K562 (cell line): ENCODE measurements at regions not wholly inside any gene's neighbourhood (a gene's known extent, or its start where the extent isn't known, plus 50 kb on each side); places are given as distances from the start of the nearest gene placed in this dataset.

Source experiments
- ATAC-seq: fragments of 200-7000 bp; cut with Tn5 transposase; 3 replicates; pipeline ENCODE4 v1.9.1; 2020; ENCODE audit warnings: moderate library complexity
- BruUV-seq: library from RNA; stranded (reverse); fragments of 400-500 nt; replicated peaks from 2 replicates; lab custom pipeline; 2021; lab: Mats Ljungman, UMichigan
- CTCF ChIA-PET: fragments of 300-600 bp; formaldehyde crosslinking; extraction: SDS; loops from one replicate; lab custom pipeline; 2021; ENCODE audit warnings: low intra/inter-chr PET ratio; lab: Yijun Ruan, JAX
- POLR2A ChIA-PET: fragments of 300-600, 350-650 bp; sonication (Branson Sonifier 250); formaldehyde crosslinking; extraction: SDS; loops from one replicate; lab custom pipeline; 2021; ENCODE audit warnings: antibody characterized with exemption, inconsistent platforms; lab: Yijun Ruan, JAX
- DNase-seq, 4 experiments: peaks; one replicate each; pipeline versions ENCODE4 v3.0.0 to v3.0.0-alpha.2; 2011 to 2018; ENCODE audit warnings: low spot score in 3 of 4, mixed read lengths in 3 of 4; ENCODE audit errors: extremely low read depth in 1 of 4
- FAIRE-seq: peaks from 2 replicates; lab custom pipeline; 2011; peaks lifted over from hg19 to GRCh38; lab: Jason Lieb, UNC
- H2AFZ ChIP-seq: 2 replicates; pipeline ENCODE4 v1.6.0; 2011; ENCODE audit warnings: low read depth, low read length, control low read depth, inconsistent platforms
- H3K27ac ChIP-seq: fragments of 200-600 bp; 3 replicates; pipeline ENCODE4 v1.8.0; 2011; ENCODE audit warnings: low read depth, mild to moderate bottlenecking, control low read depth, inconsistent platforms, low read length, moderate library complexity, mixed read lengths; ENCODE audit errors: extremely low read depth
- H3K27me3 ChIP-seq, 2 experiments: fragments of 300-600 bp in 1 of 2; 2 replicates in 1 of 2; 3 replicates in 1 of 2; pipeline versions ENCODE4 v1.6.0 to v1.8.0; 2011; ENCODE audit warnings: inconsistent platforms in 2 of 2, low read length in 2 of 2, mild to moderate bottlenecking in 1 of 2, mixed read lengths in 1 of 2, moderate library complexity in 1 of 2; ENCODE audit not compliant: control insufficient read depth in 2 of 2, insufficient read depth in 2 of 2
- H3K36me3 ChIP-seq: fragments of 300-600 bp; 3 replicates; pipeline ENCODE4 v1.8.0; 2011; ENCODE audit warnings: mild to moderate bottlenecking, low read length, inconsistent platforms; ENCODE audit not compliant: control insufficient read depth, insufficient read depth
- H3K4me1 ChIP-seq, 2 experiments: fragments of 200-600 bp in 1 of 2; replicated peaks in 1 of 2; 2 replicates in 1 of 2; 3 replicates in 1 of 2; pipeline versions ENCODE4 v1.5.1 to v1.8.0; 2011; ENCODE audit warnings: inconsistent platforms in 2 of 2, low read length in 2 of 2, mild to moderate bottlenecking in 1 of 2, mixed read lengths in 1 of 2, moderate library complexity in 1 of 2; ENCODE audit not compliant: control insufficient read depth in 2 of 2, insufficient read depth in 2 of 2
- H3K4me2 ChIP-seq: 2 replicates; pipeline ENCODE4 v1.6.1; 2011; ENCODE audit warnings: low read length, control low read depth, inconsistent platforms, mixed read lengths; ENCODE audit not compliant: insufficient read depth
- H3K4me3 ChIP-seq: fragments of 200-600 bp; sonication (generic), shearing (Covaris generic); 2 replicates; pipeline ENCODE4 v1.5.1; 2016; ENCODE audit warnings: control low read depth, inconsistent platforms
- H3K79me2 ChIP-seq: fragments of 200-600 bp; 3 replicates; pipeline ENCODE4 v1.8.0; 2011; ENCODE audit warnings: low read length, inconsistent platforms; ENCODE audit not compliant: control insufficient read depth, insufficient read depth
- H3K9ac ChIP-seq, 2 experiments: 2 replicates each; pipeline versions ENCODE4 v1.6.0 to v1.6.1; 2011; ENCODE audit warnings: low read depth in 2 of 2, low read length in 2 of 2, control low read depth in 1 of 2, inconsistent platforms in 1 of 2, mild to moderate bottlenecking in 1 of 2, mixed read lengths in 1 of 2; ENCODE audit not compliant: insufficient read depth in 1 of 2
- H3K9me1 ChIP-seq: one replicate; pipeline ENCODE4 v1.6.0; 2011; ENCODE audit warnings: inconsistent platforms, mild to moderate bottlenecking, low read length, moderate library complexity; ENCODE audit not compliant: control insufficient read depth, insufficient read depth
- H3K9me3 ChIP-seq: replicated peaks from 2 replicates; pipeline ENCODE4 v1.5.1; 2011; ENCODE audit warnings: low read depth, low read length, inconsistent platforms; ENCODE audit not compliant: control insufficient read depth, insufficient read depth
- H4K20me1 ChIP-seq: replicated peaks from 2 replicates; pipeline ENCODE4 v1.6.1; 2011; ENCODE audit warnings: low read length, inconsistent platforms, mixed read lengths; ENCODE audit not compliant: control insufficient read depth, insufficient read depth
- ARID2 ChIP-seq: fragments of 450-650 bp; IDR thresholded peaks from 2 replicates; pipeline ENCODE4 v1.6.1; 2017; ENCODE audit warnings: antibody characterized with exemption, mild to moderate bottlenecking
- BCOR ChIP-seq: fragments of 450-650 bp; IDR thresholded peaks from 2 replicates; pipeline ENCODE4 v1.6.1; 2016
- CEBPG ChIP-seq, 3 experiments: fragments of 200-800 bp in 1 of 3; sonication (Bioruptor generic) in 1 of 3; sonication (generic) in 1 of 3; formaldehyde crosslinking in 1 of 3; IDR thresholded peaks in 2 of 3; conservative IDR thresholded peaks in 1 of 3; 2 replicates each; pipeline versions ENCODE4 v1.6.1 to v1.8.0; 2016 to 2022; ENCODE audit warnings: missing compliant biosample characterization in 2 of 3, missing genetic modification characterization in 2 of 3, mild to moderate bottlenecking in 1 of 3, missing genetic modification reagents in 1 of 3
- CHCHD3 ChIP-seq: fragments of 250-450 bp; sonication (Bioruptor Pico); IDR thresholded peaks from 2 replicates; pipeline ENCODE4 v2.1.2; 2022; ENCODE audit warnings: mild to moderate bottlenecking
- ELF2 ChIP-seq: fragments of 250-450 bp; sonication (Bioruptor Pico); IDR thresholded peaks from 2 replicates; pipeline ENCODE4 v1.5.0; 2021; ENCODE audit warnings: mild to moderate bottlenecking
- EP300 ChIP-seq: IDR thresholded peaks from 2 replicates; pipeline ENCODE4 v1.6.1; 2012; ENCODE audit warnings: low read length, improper control_type of control experiment
- GABPA ChIP-seq: fragments of 200-800 bp; sonication (Bioruptor generic); conservative IDR thresholded peaks from 2 replicates; pipeline ENCODE4 v1.6.1; 2016; ENCODE audit warnings: low read depth, missing genetic modification characterization, missing compliant biosample characterization
- SIN3A ChIP-seq, 2 experiments: fragments of 150-350 bp in 1 of 2; IDR thresholded peaks; 2 replicates each; pipeline ENCODE4 v1.6.1; 2011 to 2016; ENCODE audit warnings: borderline replicate concordance in 2 of 2, low read depth in 2 of 2, low read length in 2 of 2, mild to moderate bottlenecking in 2 of 2, moderate library complexity in 2 of 2; ENCODE audit not compliant: control insufficient read depth in 1 of 2
- SREBF2 ChIP-seq: sonication (generic); formaldehyde crosslinking; IDR thresholded peaks from 2 replicates; pipeline ENCODE4 v1.4.0; 2020; ENCODE audit warnings: mild to moderate bottlenecking, missing genetic modification reagents
- TBP ChIP-seq: optimal IDR thresholded peaks from 2 replicates; pipeline ENCODE3; 2011; ENCODE audit warnings: low read depth, low read length, improper control_type of control experiment
- TEAD2 ChIP-seq: fragments of 450-650 bp; IDR thresholded peaks from 2 replicates; pipeline ENCODE4 v1.6.1; 2016; ENCODE audit warnings: missing genetic modification characterization, control low read depth, missing compliant biosample characterization
- ZBTB8A ChIP-seq: fragments of 450-650 bp; IDR thresholded peaks from 2 replicates; pipeline ENCODE4 v1.6.1; 2018; ENCODE audit warnings: mild to moderate bottlenecking, moderate library complexity; ENCODE audit not compliant: partially characterized antibody
- ZNF436 ChIP-seq: fragments of 250-450, 450-650 bp; sonication (Bioruptor Pico); formaldehyde crosslinking; IDR thresholded peaks from 2 replicates; pipeline ENCODE4 v1.7.0; 2020; ENCODE audit warnings: mild to moderate bottlenecking
- ZNF77 ChIP-seq: fragments of 250-450 bp; sonication (Bioruptor Pico); IDR thresholded peaks from 2 replicates; pipeline ENCODE4 v1.5.0; 2020
- ZNF79 ChIP-seq: fragments of 250-450 bp; sonication (Bioruptor Pico); IDR thresholded peaks from 2 replicates; pipeline ENCODE4 v1.4.0; 2020; ENCODE audit warnings: low read depth, mild to moderate bottlenecking, moderate library complexity
- ZSCAN32 ChIP-seq: fragments of 450-650 bp; formaldehyde crosslinking; IDR thresholded peaks from 2 replicates; pipeline ENCODE4 v1.4.0; 2020; ENCODE audit warnings: mild to moderate bottlenecking, moderate library complexity
- WGBS: fragments of 100-300 bp; shearing (Covaris generic); methylation state at CpG from one replicate; pipeline ENCODE4 v1.1.6; 2016; ENCODE audit warnings: low coverage, mixed read lengths; ENCODE audit not compliant: insufficient coverage; ENCODE audit errors: missing lambda C conversion rate; 5-methylcytosine and 5-hydroxymethylcytosine counted together
- in situ Hi-C: fragments of 300-500 bp; cut with MboI; formaldehyde crosslinking; loops from 4 replicates; pipeline ENCODE4 v1.15.0; 2018; ENCODE audit warnings: inconsistent platforms, mixed read lengths
- intact Hi-C: fragments of 100-400 bp; cut with micrococcal nuclease; formaldehyde crosslinking; loops from 2 replicates; pipeline ENCODE4 v1.14.2; 2022

- no TSS peak for BruUV-seq
- POLR2A ChIA-PET, result interaction anchor here (0.9 kb wide), 1 partner anchor 23 kb away, joined by 3 read pairs; no protein-coding TSS in a partner anchor
- FAIRE-seq, result no peak
Measured at GRCh38 chr17:37802712-37803416, 58.0 kb upstream of the HNF1B start.

GRCh38 chr17:37802061-37802595 is 57.3 kb upstream of the HNF1B start:
- CTCF ChIA-PET, result no interaction called here
- no peak for FAIRE-seq
- in situ Hi-C loops, result no loop called here

More at GRCh38 chr17:37802712-37803416, 58.0 kb upstream of the HNF1B start:
- TF ChIP-seq EP300 (no peak), ARID2 (no peak), ZNF77 (no peak), CEBPG (CRISPR knock-in tag; IDR thresholded peaks at IDR 0.05) (no peak), CEBPG (tag; conservative IDR thresholded peaks at IDR 0.05 in 1 of 2, IDR thresholded peaks at IDR 0.05 in 1 of 2) (no peak), ZNF436 (CRISPR knock-in tag) (no peak), TBP (no peak), ZSCAN32 (CRISPR knock-in tag) (no peak), SIN3A (IDR thresholded peaks at IDR 0.05; ENCODE audit: borderline replicate concordance in 2 of 2, control insufficient read depth in 1 of 2, low read depth in 2 of 2, low read length in 2 of 2) (no peak)
- Histone ChIP-seq H3K4me1 (no peaks in the 10 kb centered on the region), H3K4me2 (no peak overlapping the region), H3K9me1 (no peaks in the 10 kb centered on the region), H3K4me3 (no peak overlapping the region), H4K20me1 (no peaks in the 10 kb centered on the region), H3K79me2 (no peaks in the 10 kb centered on the region), H3K36me3 (no peaks in the 10 kb centered on the region), H2AFZ (no peak overlapping the region), H3K9me3 (no peaks in the 10 kb centered on the region), H3K9ac (no peak overlapping the region), H3K27me3 (peaks cover 8 to 18% of the 10 kb centered on the region in 2 experiments; a peak in 4 of 5 replicates), H3K27ac (no peak overlapping the region)
- no peak for ATAC-seq
- no peak for DNase-seq
- intact Hi-C loops (no loop called here), in situ Hi-C loops (no loop called here)
- CTCF ChIA-PET, result no interaction called here
- WGBS, result 0% methylated on average over 1 of the region's 1 CpG

More at GRCh38 chr17:37802061-37802595, 57.3 kb upstream of the HNF1B start:
- Histone ChIP-seq H3K9ac (no peak overlapping the region), H3K4me1 (no peaks in the 10 kb centered on the region), H3K36me3 (no peaks in the 10 kb centered on the region), H2AFZ (no peak overlapping the region), H3K27me3 (peaks cover 8 to 22% of the 10 kb centered on the region in 2 experiments; a peak in 4 of 5 replicates), H3K9me3 (no peaks in the 10 kb centered on the region), H4K20me1 (no peaks in the 10 kb centered on the region), H3K9me1 (no peaks in the 10 kb centered on the region), H3K4me2 (no peak overlapping the region), H3K79me2 (no peaks in the 10 kb centered on the region), H3K27ac (no peak overlapping the region), H3K4me3 (no peak overlapping the region)
- no peak for TF ChIP-seq BCOR
- TF ChIP-seq GABPA (tag), result no peak
- no peak for TF ChIP-seq TEAD2 (tag)
- TF ChIP-seq ZNF79 (CRISPR knock-in tag), result no peak
- no peak for TF ChIP-seq CHCHD3 (CRISPR knock-in tag)
- no peak for TF ChIP-seq ELF2 (CRISPR knock-in tag)
- no peak for TF ChIP-seq ZBTB8A
- TF ChIP-seq SREBF2 (CRISPR knock-in tag), result no peak
- intact Hi-C loops, result no loop called here
- BruUV-seq, result no TSS peak
- ATAC-seq, result no peak
- WGBS, result 0% methylated on average over 3 of the region's 3 CpGs
- DNase-seq, result no peak
- POLR2A ChIA-PET, result interaction anchor here (0.9 kb wide), 1 partner anchor 22 kb away, joined by 3 read pairs; no protein-coding TSS in a partner anchor
